ENCODE measurements at regions not wholly inside any gene's neighbourhood (a gene's known extent, or its start where the extent isn't known, plus 50 kb on each side); places are given as distances from the start of the nearest gene placed in this dataset.

DNA sequence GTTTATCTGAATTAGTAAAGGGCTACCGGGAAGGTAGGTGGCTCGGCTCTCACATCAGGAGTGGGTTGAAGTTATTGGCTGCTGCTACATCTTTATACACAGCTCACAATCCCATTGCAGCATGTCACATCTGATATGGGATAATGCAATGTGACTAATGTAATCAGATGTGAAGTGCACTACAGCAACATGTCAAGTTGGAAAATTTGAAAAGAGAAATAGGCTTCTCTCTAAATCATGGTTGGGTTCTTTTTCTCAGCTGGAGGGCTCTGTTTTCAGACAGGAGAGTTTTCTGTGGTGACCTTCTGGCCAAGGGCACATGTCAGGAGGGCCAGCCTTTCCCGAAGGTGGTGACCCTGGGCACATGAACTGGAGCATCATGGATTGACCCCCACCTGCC, 337.5 kb downstream of the HRH4 start:
- Histone ChIP-seq H3K27me3 (no peaks in the 10 kb centered on the region), H3K9me3 (replicated peaks in 1 of 3) (no peaks in the 10 kb centered on the region), H3K27ac (no peak overlapping the region), H3K36me3 (replicated peaks in 1 of 2) (no peaks in the 10 kb centered on the region), H3K4me1 (replicated peaks in 1 of 2) (no peaks in the 10 kb centered on the region), H3K4me3 (no peak overlapping the region)
- intact Hi-C loops (cut with DNase I): no loop called here
- DNase-seq: no peak
- TF ChIP-seq, protein P1, sequence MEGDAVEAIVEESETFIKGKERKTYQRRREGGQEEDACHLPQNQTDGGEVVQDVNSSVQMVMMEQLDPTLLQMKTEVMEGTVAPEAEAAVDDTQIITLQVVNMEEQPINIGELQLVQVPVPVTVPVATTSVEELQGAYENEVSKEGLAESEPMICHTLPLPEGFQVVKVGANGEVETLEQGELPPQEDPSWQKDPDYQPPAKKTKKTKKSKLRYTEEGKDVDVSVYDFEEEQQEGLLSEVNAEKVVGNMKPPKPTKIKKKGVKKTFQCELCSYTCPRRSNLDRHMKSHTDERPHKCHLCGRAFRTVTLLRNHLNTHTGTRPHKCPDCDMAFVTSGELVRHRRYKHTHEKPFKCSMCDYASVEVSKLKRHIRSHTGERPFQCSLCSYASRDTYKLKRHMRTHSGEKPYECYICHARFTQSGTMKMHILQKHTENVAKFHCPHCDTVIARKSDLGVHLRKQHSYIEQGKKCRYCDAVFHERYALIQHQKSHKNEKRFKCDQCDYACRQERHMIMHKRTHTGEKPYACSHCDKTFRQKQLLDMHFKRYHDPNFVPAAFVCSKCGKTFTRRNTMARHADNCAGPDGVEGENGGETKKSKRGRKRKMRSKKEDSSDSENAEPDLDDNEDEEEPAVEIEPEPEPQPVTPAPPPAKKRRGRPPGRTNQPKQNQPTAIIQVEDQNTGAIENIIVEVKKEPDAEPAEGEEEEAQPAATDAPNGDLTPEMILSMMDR (IDR thresholded peaks at IDR 0.05): no peak
- TF ChIP-seq POLR2A (IDR thresholded peaks at IDR 0.05): no peak
- 51 to 82% (median 73%) methylated on average over 3 of the region's 3 CpGs for WGBS, 4 donors

DNA sequence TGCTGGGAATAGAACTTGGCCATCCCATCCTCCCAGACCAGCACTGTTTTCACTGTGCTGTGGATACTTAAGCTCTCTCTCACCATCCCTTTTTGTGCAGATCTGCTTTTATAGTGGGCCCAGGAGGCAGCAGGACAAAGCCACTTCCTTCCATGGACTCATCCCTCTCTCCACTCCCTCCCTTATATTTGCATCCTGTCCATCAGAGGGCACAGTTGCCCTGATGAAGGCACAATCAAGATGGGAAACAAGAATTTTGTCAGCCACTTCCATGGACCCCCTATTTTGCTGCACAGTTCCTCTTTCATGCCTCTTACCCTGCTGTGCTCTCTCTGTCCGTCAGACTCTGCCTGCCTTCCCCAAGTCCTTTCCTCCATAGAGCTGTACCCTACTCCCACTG, 338.7 kb downstream of the HRH4 start:
- H3K27me3 ChIP-seq: no peaks in the 10 kb centered on the region
- no peak for DNase-seq
- intact Hi-C loops (cut with DNase I): no loop called here
- no peaks in the 10 kb centered on the region for H3K9me3 ChIP-seq (replicated peaks in 1 of 3)
- TF ChIP-seq, protein P1 (IDR thresholded peaks at IDR 0.05): no peak
- TF ChIP-seq POLR2A (IDR thresholded peaks at IDR 0.05): no peak
- no peaks in the 10 kb centered on the region for H3K4me1 ChIP-seq (replicated peaks in 1 of 2)
- H3K4me3 ChIP-seq: no peak overlapping the region
- no peaks in the 10 kb centered on the region for H3K36me3 ChIP-seq (replicated peaks in 1 of 2)
- WGBS, 4 donors: 63 to 70% (median 68%) methylated on average over 1 of the region's 1 CpG
- no peak overlapping the region for H3K27ac ChIP-seq

DNA sequence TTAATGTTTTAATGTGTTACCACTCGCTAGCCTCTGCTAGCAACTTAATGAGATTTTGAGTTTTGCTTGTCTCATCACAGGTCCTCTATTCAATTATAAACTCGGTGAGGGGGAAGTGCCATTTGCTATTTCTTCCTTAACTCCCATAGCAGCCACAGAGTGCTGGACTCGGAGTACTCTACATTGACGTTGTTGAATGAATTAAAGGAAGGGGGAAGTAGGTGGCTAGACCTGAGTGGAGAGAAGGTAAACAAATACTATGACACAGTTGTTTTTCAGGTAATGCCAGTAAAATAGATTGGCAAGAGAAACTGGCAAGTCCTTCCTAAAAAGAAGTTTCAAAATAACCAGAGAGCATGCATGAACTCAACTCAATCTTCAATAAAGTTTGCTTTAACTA, 339.3 kb downstream of the HRH4 start:
- DNase-seq: peak in 1 of 7 donors; percentile 54

DNA sequence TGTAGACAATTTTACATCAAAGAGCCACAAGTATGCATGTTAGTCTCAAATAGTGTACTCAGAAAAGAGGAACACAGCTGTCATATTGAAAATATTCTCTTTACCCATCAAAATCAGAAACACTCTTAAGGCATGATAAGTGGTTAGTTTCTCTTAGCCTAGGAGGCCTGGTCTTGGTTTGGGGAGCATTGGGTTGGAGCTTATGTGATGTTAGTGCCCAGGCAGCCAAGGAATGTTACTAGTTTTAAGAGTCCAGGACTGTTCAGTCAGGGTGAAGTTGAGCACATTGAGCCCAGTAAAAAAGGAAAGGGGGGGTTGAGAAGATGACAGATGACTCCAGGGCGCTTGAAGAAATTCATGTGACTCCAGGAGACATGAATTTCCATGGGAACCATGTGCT, 340.6 kb downstream of the HRH4 start:
- TF ChIP-seq, protein P1 (IDR thresholded peaks at IDR 0.05): no peak
- no peak for TF ChIP-seq POLR2A (IDR thresholded peaks at IDR 0.05)
- DNase-seq: no peak
- intact Hi-C loops (cut with DNase I): no loop called here
- H3K36me3 ChIP-seq (replicated peaks in 1 of 2): no peaks in the 10 kb centered on the region
- no peaks in the 10 kb centered on the region for H3K4me1 ChIP-seq (replicated peaks in 1 of 2)
- H3K27me3 ChIP-seq: no peaks in the 10 kb centered on the region
- H3K27ac ChIP-seq: no peak overlapping the region
- H3K4me3 ChIP-seq: no peak overlapping the region
- H3K9me3 ChIP-seq (replicated peaks in 1 of 3): no peaks in the 10 kb centered on the region
- 32 to 92% (median 88%) methylated on average over 1 of the region's 1 CpG for WGBS, 4 donors

More for the DNA sequence above, 339.3 kb downstream of the HRH4 start:
- TF ChIP-seq POLR2A (IDR thresholded peaks at IDR 0.05): no peak
- TF ChIP-seq, protein P1 (IDR thresholded peaks at IDR 0.05): no peak
- Histone ChIP-seq H3K9me3 (replicated peaks in 1 of 3) (no peaks in the 10 kb centered on the region), H3K27ac (no peak overlapping the region), H3K4me1 (replicated peaks in 1 of 2) (no peaks in the 10 kb centered on the region), H3K27me3 (no peaks in the 10 kb centered on the region), H3K4me3 (no peak overlapping the region), H3K36me3 (replicated peaks in 1 of 2) (no peaks in the 10 kb centered on the region)
- WGBS, 4 donors: 57 to 68% (median 65%) methylated on average over 4 of the region's 4 CpGs
- intact Hi-C loops (cut with DNase I): no loop called here

Data from adrenal gland (tissue), 9 donors.